HCT116 (cell line): ENCODE measurements at regions not wholly inside any gene's neighbourhood (a gene's known extent, or its start where the extent isn't known, plus 50 kb on each side); places are given as distances from the start of the nearest gene placed in this dataset.

ENCODE experiments used
- EZH2phosphoT487 ChIP-seq: fragments of 200-600 bp; IDR thresholded peaks from 2 replicates; pipeline ENCODE4 v1.6.1; 2018; ENCODE audit warnings: antibody characterized with exemption, borderline replicate concordance
- POLR2A ChIP-seq: IDR thresholded peaks from 2 replicates; pipeline ENCODE4 v1.7.0; 2011; ENCODE audit warnings: borderline replicate concordance; ENCODE audit not compliant: insufficient read depth, insufficient read length; ENCODE audit errors: extremely low read depth
- ZFX ChIP-seq: fragments of 450-650 bp; IDR thresholded peaks from 2 replicates; pipeline ENCODE4 v1.6.1; 2017
- TF ChIP-seq, protein P1 (sequence below), 3 experiments: fragments of 200-600 bp in 1 of 3; sonication (generic) in 1 of 3; IDR thresholded peaks in 2 of 3; conservative IDR thresholded peaks in 1 of 3; 2 replicates each; pipeline ENCODE4 v1.5.1; 2012 to 2017; ENCODE audit warnings: low read depth in 2 of 3, low read length in 2 of 3, antibody characterized with exemption in 1 of 3, borderline replicate concordance in 1 of 3, control low read depth in 1 of 3, mild to moderate bottlenecking in 1 of 3, mixed read lengths in 1 of 3, mixed run types in 1 of 3, moderate library complexity in 1 of 3; ENCODE audit not compliant: insufficient read depth in 1 of 3
- TF ChIP-seq, protein P2 (sequence below): IDR thresholded peaks from 2 replicates; pipeline ENCODE4 v1.6.1; 2012; ENCODE audit warnings: low read depth

DNA sequence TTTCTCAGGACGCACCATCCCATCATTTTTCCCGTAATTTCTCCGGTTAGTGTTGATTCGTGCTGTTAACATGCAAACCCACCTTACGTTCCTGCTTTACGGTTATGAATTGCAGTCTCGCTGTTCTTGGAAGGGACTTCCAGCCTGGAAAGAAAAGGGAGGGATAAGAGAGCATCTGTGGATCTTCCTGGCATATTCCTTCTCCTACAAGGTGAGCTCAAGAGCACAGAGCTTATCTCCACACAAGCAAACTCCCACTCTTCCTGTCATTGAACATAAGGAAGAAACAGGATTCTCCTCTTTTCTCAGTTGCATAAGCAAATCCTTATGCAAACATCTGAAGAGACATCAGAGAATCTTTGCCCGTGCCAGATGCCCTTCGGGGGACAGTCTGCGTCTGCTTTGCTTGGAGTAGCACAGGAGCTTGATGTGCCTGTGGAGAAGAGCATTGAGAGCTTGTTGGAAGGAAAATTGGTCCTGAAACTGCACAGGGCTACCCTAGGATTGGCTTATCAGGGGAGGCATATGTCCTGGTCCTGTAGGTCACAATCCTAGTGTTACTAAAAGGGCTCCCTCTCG is 127.0 kb downstream of the ASMT start:
- TF ChIP-seq, protein P1, sequence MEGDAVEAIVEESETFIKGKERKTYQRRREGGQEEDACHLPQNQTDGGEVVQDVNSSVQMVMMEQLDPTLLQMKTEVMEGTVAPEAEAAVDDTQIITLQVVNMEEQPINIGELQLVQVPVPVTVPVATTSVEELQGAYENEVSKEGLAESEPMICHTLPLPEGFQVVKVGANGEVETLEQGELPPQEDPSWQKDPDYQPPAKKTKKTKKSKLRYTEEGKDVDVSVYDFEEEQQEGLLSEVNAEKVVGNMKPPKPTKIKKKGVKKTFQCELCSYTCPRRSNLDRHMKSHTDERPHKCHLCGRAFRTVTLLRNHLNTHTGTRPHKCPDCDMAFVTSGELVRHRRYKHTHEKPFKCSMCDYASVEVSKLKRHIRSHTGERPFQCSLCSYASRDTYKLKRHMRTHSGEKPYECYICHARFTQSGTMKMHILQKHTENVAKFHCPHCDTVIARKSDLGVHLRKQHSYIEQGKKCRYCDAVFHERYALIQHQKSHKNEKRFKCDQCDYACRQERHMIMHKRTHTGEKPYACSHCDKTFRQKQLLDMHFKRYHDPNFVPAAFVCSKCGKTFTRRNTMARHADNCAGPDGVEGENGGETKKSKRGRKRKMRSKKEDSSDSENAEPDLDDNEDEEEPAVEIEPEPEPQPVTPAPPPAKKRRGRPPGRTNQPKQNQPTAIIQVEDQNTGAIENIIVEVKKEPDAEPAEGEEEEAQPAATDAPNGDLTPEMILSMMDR (IDR thresholded peaks at IDR 0.05 in 2 of 3, conservative IDR thresholded peaks at IDR 0.05 in 1 of 3; ENCODE audit: borderline replicate concordance in 1 of 3, insufficient read depth in 1 of 3, low read depth in 2 of 3, low read length in 2 of 3), result no peak
- TF ChIP-seq ZFX (no peak), EZH2phosphoT487 (no peak), POLR2A (no peak)
- TF ChIP-seq, protein P2, sequence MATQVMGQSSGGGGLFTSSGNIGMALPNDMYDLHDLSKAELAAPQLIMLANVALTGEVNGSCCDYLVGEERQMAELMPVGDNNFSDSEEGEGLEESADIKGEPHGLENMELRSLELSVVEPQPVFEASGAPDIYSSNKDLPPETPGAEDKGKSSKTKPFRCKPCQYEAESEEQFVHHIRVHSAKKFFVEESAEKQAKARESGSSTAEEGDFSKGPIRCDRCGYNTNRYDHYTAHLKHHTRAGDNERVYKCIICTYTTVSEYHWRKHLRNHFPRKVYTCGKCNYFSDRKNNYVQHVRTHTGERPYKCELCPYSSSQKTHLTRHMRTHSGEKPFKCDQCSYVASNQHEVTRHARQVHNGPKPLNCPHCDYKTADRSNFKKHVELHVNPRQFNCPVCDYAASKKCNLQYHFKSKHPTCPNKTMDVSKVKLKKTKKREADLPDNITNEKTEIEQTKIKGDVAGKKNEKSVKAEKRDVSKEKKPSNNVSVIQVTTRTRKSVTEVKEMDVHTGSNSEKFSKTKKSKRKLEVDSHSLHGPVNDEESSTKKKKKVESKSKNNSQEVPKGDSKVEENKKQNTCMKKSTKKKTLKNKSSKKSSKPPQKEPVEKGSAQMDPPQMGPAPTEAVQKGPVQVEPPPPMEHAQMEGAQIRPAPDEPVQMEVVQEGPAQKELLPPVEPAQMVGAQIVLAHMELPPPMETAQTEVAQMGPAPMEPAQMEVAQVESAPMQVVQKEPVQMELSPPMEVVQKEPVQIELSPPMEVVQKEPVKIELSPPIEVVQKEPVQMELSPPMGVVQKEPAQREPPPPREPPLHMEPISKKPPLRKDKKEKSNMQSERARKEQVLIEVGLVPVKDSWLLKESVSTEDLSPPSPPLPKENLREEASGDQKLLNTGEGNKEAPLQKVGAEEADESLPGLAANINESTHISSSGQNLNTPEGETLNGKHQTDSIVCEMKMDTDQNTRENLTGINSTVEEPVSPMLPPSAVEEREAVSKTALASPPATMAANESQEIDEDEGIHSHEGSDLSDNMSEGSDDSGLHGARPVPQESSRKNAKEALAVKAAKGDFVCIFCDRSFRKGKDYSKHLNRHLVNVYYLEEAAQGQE, result no peak
